BJ (cell line): ENCODE measurements at regions not wholly inside any gene's neighbourhood (a gene's known extent, or its start where the extent isn't known, plus 50 kb on each side); places are given as distances from the start of the nearest gene placed in this dataset.

ENCODE experiments used
- CTCF ChIA-PET: fragments of 350-600 bp; formaldehyde crosslinking; extraction: SDS; loops from one replicate; lab custom pipeline; 2021; ENCODE audit warnings: antibody characterized with exemption, inconsistent platforms; lab: Yijun Ruan, JAX
- POLR2A ChIA-PET: fragments of 300-600 bp; sonication (Branson Sonifier 250); formaldehyde crosslinking; extraction: SDS; loops from one replicate; lab custom pipeline; 2021; ENCODE audit warnings: antibody characterized with exemption; lab: Charles Lee
- DNase-seq: peaks from one replicate; pipeline ENCODE4 v3.0.0-alpha.2; 2011; ENCODE audit warnings: low read depth
- H3K27me3 ChIP-seq: 2 replicates; pipeline ENCODE4 v1.6.0; 2011; ENCODE audit warnings: low read length; ENCODE audit not compliant: control insufficient read depth, insufficient read depth
- H3K36me3 ChIP-seq: 2 replicates; pipeline ENCODE4 v1.5.1; 2011; ENCODE audit warnings: low read length; ENCODE audit not compliant: control insufficient read depth, insufficient read depth
- H3K4me3 ChIP-seq: 2 replicates; pipeline ENCODE4 v1.5.1; 2011; ENCODE audit warnings: low read depth, mild to moderate bottlenecking, control low read depth, low read length
- CTCF ChIP-seq: IDR thresholded peaks from 2 replicates; pipeline ENCODE4 v1.5.1; 2011; ENCODE audit warnings: low read depth, mild to moderate bottlenecking, control low read depth, inconsistent platforms, low read length, moderate library complexity; ENCODE audit not compliant: insufficient read depth

GRCh38 chr16:55393991-55394390 is 70.0 kb downstream of the IRX6 start:
- Histone ChIP-seq H3K27me3 (no peaks in the 10 kb centered on the region), H3K4me3 (no peak overlapping the region), H3K36me3 (no peaks in the 10 kb centered on the region)
- ChIA-PET POLR2A (no interaction called here), CTCF (no interaction called here)
- TF ChIP-seq CTCF: no peak
- no peak for DNase-seq

GRCh38 chr16:55398762-55399161 is 74.8 kb downstream of the IRX6 start:
- ChIA-PET CTCF (no interaction called here), POLR2A (no interaction called here)
- Histone ChIP-seq H3K4me3 (no peak overlapping the region), H3K36me3 (no peaks in the 10 kb centered on the region), H3K27me3 (no peaks in the 10 kb centered on the region)
- TF ChIP-seq CTCF: no peak
- DNase-seq: no peak

- Histone ChIP-seq H3K36me3 (no peaks in the 10 kb centered on the region), H3K4me3 (no peak overlapping the region), H3K27me3 (no peaks in the 10 kb centered on the region)
- TF ChIP-seq CTCF: no peak
- no peak for DNase-seq
- CTCF ChIA-PET: no interaction called here
- POLR2A ChIA-PET: no interaction called here
Observed at GRCh38 chr16:55399911-55400310, 75.9 kb downstream of the IRX6 start.

GRCh38 chr16:55401046-55401445 is 77.0 kb downstream of the IRX6 start:
- no peak overlapping the region for H3K4me3 ChIP-seq
- DNase-seq: no peak
- ChIA-PET CTCF (interaction anchor here (1.2 kb wide), 1 partner anchor 10 kb away, joined by 3 read pairs; no protein-coding TSS in a partner anchor), POLR2A (no interaction called here)
- no peaks in the 10 kb centered on the region for H3K27me3 ChIP-seq
- no peak for TF ChIP-seq CTCF
- no peaks in the 10 kb centered on the region for H3K36me3 ChIP-seq

- Histone ChIP-seq H3K27me3 (no peaks in the 10 kb centered on the region), H3K36me3 (no peaks in the 10 kb centered on the region), H3K4me3 (no peak overlapping the region)
- ChIA-PET POLR2A (no interaction called here), CTCF (no interaction called here)
- no peak for TF ChIP-seq CTCF
- DNase-seq: no peak
Observed at GRCh38 chr16:55403464-55403863, 75.5 kb upstream of the MMP2 start.
